ENCODE measurements at regions not wholly inside any gene's neighbourhood (a gene's known extent, or its start where the extent isn't known, plus 50 kb on each side); places are given as distances from the start of the nearest gene placed in this dataset.

DNA sequence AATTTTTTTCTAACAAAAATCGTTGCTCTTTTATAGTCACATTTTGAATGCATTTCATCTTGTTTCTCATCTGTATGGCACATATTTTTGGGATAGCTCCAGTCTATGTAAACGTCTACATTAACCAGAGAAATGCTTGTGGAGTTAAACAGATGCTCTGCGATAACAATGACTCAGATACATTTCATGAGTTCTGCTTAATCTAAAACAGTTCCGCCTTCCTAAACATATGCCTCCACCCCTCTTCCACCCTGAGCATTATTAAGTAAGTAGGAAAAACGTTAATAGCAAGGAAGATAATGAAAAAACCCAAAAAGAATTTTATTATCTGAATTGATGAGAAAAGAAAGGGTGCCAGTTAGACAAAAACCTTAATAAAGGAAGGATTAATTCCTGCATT lies 396.1 kb downstream of the TUSC7 start:
- H3K27ac ChIP-seq (ENCODE audit: low read depth, low read length) = no peak overlapping the region
- no peaks in the 10 kb centered on the region for H3K4me1 ChIP-seq (ENCODE audit: control insufficient read depth in 5 of 5, insufficient read depth in 5 of 5, low read length in 5 of 5)
- H3K36me3 ChIP-seq (ENCODE audit: control insufficient read depth in 5 of 5, insufficient read depth in 5 of 5, low read length in 5 of 5) = no peaks in the 10 kb centered on the region
- no peaks in the 10 kb centered on the region for H3K27me3 ChIP-seq (ENCODE audit: control insufficient read depth in 5 of 5, insufficient read depth in 4 of 5, low read length in 5 of 5)
- peaks cover 0 to 6% (median 0%) of the 10 kb centered on the region in 5 donors for H3K9me3 ChIP-seq (ENCODE audit: control insufficient read depth in 5 of 5, low read length in 5 of 5)
- H3K4me3 ChIP-seq (ENCODE audit: low read depth in 1 of 5, low read length in 5 of 5) = no peak overlapping the region
- no peak overlapping the region for H3K9ac ChIP-seq (ENCODE audit: low read length in 5 of 5)

DNA sequence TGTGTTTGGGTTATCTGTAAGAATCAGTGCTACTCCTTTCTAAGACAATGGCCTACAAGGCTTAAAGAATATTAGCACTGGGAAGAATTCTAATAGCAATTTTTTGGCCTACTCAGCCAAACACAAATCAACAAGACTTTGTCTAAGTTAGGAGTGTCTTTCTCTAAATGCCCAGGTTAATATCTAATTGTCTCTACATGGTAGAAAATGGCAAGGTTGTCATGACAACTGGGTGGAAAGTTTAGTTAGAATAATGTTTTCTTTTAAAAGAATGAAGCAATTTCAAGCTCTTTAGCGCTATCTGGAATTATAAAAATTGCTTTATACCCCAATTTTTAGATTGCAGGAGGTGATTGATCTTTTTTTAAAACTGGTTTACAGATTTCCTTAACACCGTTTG lies 396.8 kb downstream of the TUSC7 start:
- no peak overlapping the region for H3K27ac ChIP-seq (ENCODE audit: low read depth, low read length)

DNA sequence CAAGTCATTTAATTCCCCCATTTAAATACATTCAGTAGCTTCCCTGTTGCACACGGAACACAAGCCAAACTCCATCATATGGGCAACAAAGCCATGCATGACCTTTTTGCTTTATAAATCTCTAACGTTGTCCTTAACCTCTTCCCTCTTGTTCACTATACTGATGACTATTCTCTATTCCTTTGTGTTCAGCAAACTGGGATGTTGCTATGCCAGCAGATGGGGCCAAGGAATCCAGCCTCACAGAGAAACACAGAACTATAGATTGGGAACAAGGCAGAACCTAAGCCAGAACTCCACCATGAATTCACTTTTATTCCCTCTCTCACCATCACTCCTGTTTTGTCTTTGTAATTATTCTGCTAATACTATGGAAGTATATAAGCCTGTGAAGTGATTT lies 398.4 kb downstream of the TUSC7 start:
- peaks cover 0 to 6% (median 0%) of the 10 kb centered on the region in 5 donors for H3K9me3 ChIP-seq (ENCODE audit: control insufficient read depth in 5 of 5, low read length in 5 of 5)
- H3K36me3 ChIP-seq (ENCODE audit: control insufficient read depth in 5 of 5, insufficient read depth in 5 of 5, low read length in 5 of 5) = no peaks in the 10 kb centered on the region
- no peaks in the 10 kb centered on the region for H3K4me1 ChIP-seq (ENCODE audit: control insufficient read depth in 5 of 5, insufficient read depth in 5 of 5, low read length in 5 of 5)
- H3K4me3 ChIP-seq (ENCODE audit: low read depth in 1 of 5, low read length in 5 of 5) = no peak overlapping the region
- H3K9ac ChIP-seq (ENCODE audit: low read length in 5 of 5) = no peak overlapping the region
- H3K27me3 ChIP-seq (ENCODE audit: control insufficient read depth in 5 of 5, insufficient read depth in 4 of 5, low read length in 5 of 5) = no peaks in the 10 kb centered on the region
- H3K27ac ChIP-seq (ENCODE audit: low read depth, low read length) = no peak overlapping the region

More for the DNA sequence above, 396.8 kb downstream of the TUSC7 start:
- Histone ChIP-seq H3K9me3 (ENCODE audit: control insufficient read depth in 5 of 5, low read length in 5 of 5) (peaks cover 0 to 6% (median 0%) of the 10 kb centered on the region in 5 donors), H3K27me3 (ENCODE audit: control insufficient read depth in 5 of 5, insufficient read depth in 4 of 5, low read length in 5 of 5) (no peaks in the 10 kb centered on the region), H3K4me3 (ENCODE audit: low read depth in 1 of 5, low read length in 5 of 5) (no peak overlapping the region), H3K4me1 (ENCODE audit: control insufficient read depth in 5 of 5, insufficient read depth in 5 of 5, low read length in 5 of 5) (no peaks in the 10 kb centered on the region), H3K9ac (ENCODE audit: low read length in 5 of 5) (no peak overlapping the region), H3K36me3 (ENCODE audit: control insufficient read depth in 5 of 5, insufficient read depth in 5 of 5, low read length in 5 of 5) (no peaks in the 10 kb centered on the region)

DNA sequence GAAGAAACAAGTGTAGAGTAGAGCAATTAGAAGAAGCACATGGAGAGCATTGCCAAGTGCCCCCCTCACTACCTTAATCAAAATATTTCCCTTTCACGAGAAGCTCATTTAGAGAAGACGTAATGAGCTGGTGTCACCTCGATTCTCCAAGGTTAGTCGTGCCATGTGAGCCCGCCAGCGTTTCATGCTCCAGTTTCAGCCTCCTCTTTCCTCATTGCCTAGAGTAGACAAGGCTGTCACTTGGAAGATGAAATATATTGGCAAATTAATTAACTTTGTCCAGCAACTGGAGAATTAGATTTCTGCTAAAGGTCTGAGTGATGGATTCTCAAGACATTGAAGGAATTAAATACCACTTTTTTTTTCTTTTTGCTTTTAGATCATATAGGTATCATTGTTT lies 399.6 kb downstream of the TUSC7 start:
- Histone ChIP-seq H3K27ac (ENCODE audit: low read depth, low read length) (no peak overlapping the region), H3K9ac (ENCODE audit: low read length in 5 of 5) (no peak overlapping the region), H3K4me3 (ENCODE audit: low read depth in 1 of 5, low read length in 5 of 5) (no peak overlapping the region)

DNA sequence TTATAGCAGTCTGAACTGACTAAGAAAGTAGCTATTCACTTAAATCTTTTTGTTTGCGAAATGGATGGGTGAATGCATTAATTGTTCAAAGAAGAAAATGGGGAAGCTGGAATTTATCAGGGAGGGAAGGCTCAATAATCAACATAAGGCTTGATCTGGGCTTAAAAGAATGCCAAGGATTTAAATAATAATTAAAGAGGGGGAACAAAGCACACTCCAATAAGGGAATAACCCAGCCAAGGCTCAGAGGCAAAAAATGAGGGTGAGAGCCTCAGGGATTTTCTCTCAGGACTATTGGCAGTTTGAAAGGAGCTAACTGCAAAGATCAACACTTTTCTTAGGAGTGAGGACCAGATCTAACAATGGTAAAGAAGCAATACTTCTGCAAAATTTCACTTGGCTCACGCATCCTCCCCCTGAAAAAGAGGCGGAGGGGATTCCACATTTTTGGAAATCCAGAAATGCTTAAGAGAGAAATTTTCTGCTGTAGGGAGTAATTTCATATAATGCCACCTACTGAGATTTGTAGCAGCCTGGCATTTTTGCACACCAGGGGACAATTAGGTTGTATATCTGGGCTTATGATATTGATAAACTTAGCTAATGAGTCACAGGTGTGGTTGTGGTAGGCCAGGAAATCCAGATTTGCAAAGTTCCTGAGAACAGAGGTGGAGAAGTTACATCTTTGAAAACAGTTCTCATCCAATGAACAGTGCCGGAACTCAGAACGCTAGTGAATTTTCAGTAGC lies 405.1 kb downstream of the TUSC7 start:
- peaks cover 0 to 3% (median 0%) of the 10 kb centered on the region in 5 donors for H3K4me1 ChIP-seq (ENCODE audit: control insufficient read depth in 5 of 5, insufficient read depth in 5 of 5, low read length in 5 of 5)
- no peaks in the 10 kb centered on the region for H3K36me3 ChIP-seq (ENCODE audit: control insufficient read depth in 5 of 5, insufficient read depth in 5 of 5, low read length in 5 of 5)
- H3K9ac ChIP-seq (ENCODE audit: low read length in 5 of 5) = no peak overlapping the region
- no peaks in the 10 kb centered on the region for H3K9me3 ChIP-seq (ENCODE audit: control insufficient read depth in 5 of 5, low read length in 5 of 5)
- H3K27ac ChIP-seq (ENCODE audit: low read depth, low read length) = no peak overlapping the region
- no peaks in the 10 kb centered on the region for H3K27me3 ChIP-seq (ENCODE audit: control insufficient read depth in 5 of 5, insufficient read depth in 4 of 5, low read length in 5 of 5)
- no peak overlapping the region for H3K4me3 ChIP-seq (ENCODE audit: low read depth in 1 of 5, low read length in 5 of 5)

More for the DNA sequence above, 399.6 kb downstream of the TUSC7 start:
- Histone ChIP-seq H3K9me3 (ENCODE audit: control insufficient read depth in 5 of 5, low read length in 5 of 5) (no peaks in the 10 kb centered on the region), H3K36me3 (ENCODE audit: control insufficient read depth in 5 of 5, insufficient read depth in 5 of 5, low read length in 5 of 5) (no peaks in the 10 kb centered on the region), H3K27me3 (ENCODE audit: control insufficient read depth in 5 of 5, insufficient read depth in 4 of 5, low read length in 5 of 5) (no peaks in the 10 kb centered on the region), H3K4me1 (ENCODE audit: control insufficient read depth in 5 of 5, insufficient read depth in 5 of 5, low read length in 5 of 5) (no peaks in the 10 kb centered on the region)

DNA sequence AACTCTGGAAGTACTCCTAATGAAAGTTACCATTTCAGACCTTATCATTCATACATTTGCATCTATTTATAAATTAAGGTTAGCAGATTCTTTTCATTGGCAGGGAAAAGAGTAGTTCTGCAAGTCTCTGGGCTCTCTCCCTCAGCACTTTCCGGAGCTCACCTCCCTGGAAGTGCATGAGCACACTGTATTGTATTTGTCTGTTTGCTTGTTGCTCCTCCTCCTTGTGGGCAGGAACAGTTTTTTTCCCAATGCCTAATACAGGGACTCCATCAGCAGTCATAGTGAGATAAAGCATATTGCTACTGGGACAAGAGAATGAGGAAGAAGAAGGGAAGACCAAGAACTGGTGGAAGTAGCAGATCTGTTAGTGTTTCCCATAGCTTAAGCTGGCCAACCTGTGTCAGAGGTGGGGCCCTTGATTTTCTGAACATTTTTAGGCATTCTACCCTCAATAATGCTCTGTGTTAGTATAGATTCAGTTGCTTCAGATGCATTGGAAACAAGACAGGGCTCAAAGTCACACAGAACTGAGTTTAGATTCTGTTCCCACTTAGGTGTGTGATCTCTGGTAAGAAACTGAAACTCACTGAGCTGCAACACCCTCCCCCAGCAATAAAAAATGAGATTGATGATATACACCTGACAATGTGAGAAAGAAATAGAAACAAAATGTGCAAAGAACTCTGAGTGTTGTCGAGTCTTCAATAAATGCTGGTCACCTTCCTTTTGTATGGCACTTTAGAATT lies 407.8 kb downstream of the TUSC7 start:
- Histone ChIP-seq H3K27ac (ENCODE audit: low read depth, low read length) (no peak overlapping the region), H3K4me3 (ENCODE audit: low read depth in 1 of 5, low read length in 5 of 5) (no peak overlapping the region), H3K36me3 (ENCODE audit: control insufficient read depth in 5 of 5, insufficient read depth in 5 of 5, low read length in 5 of 5) (no peaks in the 10 kb centered on the region), H3K9me3 (ENCODE audit: control insufficient read depth in 5 of 5, low read length in 5 of 5) (no peaks in the 10 kb centered on the region), H3K9ac (ENCODE audit: low read length in 5 of 5) (no peak overlapping the region), H3K27me3 (ENCODE audit: control insufficient read depth in 5 of 5, insufficient read depth in 4 of 5, low read length in 5 of 5) (no peaks in the 10 kb centered on the region), H3K4me1 (ENCODE audit: control insufficient read depth in 5 of 5, insufficient read depth in 5 of 5, low read length in 5 of 5) (peaks cover 0 to 3% (median 0%) of the 10 kb centered on the region in 5 donors)

DNA sequence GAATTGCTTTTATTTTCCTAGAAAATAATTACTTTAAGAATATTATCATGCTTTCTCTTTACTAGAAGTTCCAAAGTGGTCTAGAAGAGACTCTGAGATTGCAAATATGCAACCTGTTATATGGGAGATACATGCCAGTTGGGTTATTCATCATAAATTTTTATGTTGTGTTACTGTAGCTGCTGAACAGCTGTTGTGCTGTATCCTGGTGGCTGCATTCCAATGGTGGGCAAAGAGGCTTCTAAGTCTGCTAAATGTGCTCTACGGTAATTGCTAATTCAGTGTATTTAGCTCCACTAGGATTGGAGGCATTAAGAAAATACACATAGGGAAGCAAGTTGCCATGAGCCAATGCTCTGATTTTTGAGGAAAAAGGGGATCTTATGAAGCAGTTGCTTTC lies 409.0 kb downstream of the TUSC7 start:
- H3K27me3 ChIP-seq (ENCODE audit: control insufficient read depth in 5 of 5, insufficient read depth in 4 of 5, low read length in 5 of 5) = no peaks in the 10 kb centered on the region
- no peak overlapping the region for H3K4me3 ChIP-seq (ENCODE audit: low read depth in 1 of 5, low read length in 5 of 5)
- peaks cover 0 to 3% (median 0%) of the 10 kb centered on the region in 5 donors for H3K4me1 ChIP-seq (ENCODE audit: control insufficient read depth in 5 of 5, insufficient read depth in 5 of 5, low read length in 5 of 5)
- no peaks in the 10 kb centered on the region for H3K9me3 ChIP-seq (ENCODE audit: control insufficient read depth in 5 of 5, low read length in 5 of 5)
- no peak overlapping the region for H3K27ac ChIP-seq (ENCODE audit: low read depth, low read length)
- no peaks in the 10 kb centered on the region for H3K36me3 ChIP-seq (ENCODE audit: control insufficient read depth in 5 of 5, insufficient read depth in 5 of 5, low read length in 5 of 5)
- no peak overlapping the region for H3K9ac ChIP-seq (ENCODE audit: low read length in 5 of 5)

DNA sequence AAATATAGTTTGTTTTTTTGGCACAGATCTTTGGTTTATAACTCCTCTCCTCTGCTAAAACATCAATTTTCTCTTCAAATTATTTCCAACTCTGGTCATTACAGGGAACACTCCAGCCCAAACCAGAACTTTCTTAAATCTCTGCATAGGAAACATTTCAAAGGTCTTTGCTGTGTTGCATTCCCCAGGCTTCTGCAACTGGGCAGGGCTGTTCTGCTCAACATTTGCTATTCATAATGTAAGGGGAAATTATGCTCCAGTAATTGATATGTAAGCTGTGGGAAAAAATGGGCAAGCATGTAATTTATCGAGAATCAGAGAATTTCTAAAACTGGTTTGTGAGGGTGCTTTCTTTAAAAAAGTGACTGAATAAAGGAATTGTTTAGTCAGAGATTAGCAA lies 410.4 kb downstream of the TUSC7 start:
- H3K9ac ChIP-seq (ENCODE audit: low read length in 5 of 5) = no peak overlapping the region
- no peak overlapping the region for H3K27ac ChIP-seq (ENCODE audit: low read depth, low read length)
- H3K4me3 ChIP-seq (ENCODE audit: low read depth in 1 of 5, low read length in 5 of 5) = no peak overlapping the region
- no peaks in the 10 kb centered on the region for H3K27me3 ChIP-seq (ENCODE audit: control insufficient read depth in 5 of 5, insufficient read depth in 4 of 5, low read length in 5 of 5)
- H3K4me1 ChIP-seq (ENCODE audit: control insufficient read depth in 5 of 5, insufficient read depth in 5 of 5, low read length in 5 of 5) = peaks cover 0 to 3% (median 0%) of the 10 kb centered on the region in 5 donors
- H3K36me3 ChIP-seq (ENCODE audit: control insufficient read depth in 5 of 5, insufficient read depth in 5 of 5, low read length in 5 of 5) = no peaks in the 10 kb centered on the region
- no peaks in the 10 kb centered on the region for H3K9me3 ChIP-seq (ENCODE audit: control insufficient read depth in 5 of 5, low read length in 5 of 5)

DNA sequence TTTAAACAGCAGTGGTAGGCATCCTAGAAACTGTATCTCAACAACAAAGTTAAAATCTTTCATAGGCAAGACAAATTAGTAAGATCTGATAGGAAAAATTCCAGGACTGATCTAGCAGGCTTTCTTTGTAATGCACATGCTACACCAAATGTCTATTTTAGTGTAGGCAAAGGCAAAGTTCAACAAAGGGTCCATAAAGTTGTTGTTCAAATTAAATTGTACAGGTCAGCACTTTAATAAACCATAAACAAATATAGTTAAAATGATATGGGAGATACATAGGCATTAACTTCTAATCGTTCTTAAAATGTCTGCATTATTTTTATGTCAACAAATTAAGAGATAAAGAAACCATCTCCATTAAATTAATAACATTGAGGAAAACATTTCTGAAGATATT lies 413.0 kb downstream of the TUSC7 start:
- no peaks in the 10 kb centered on the region for H3K36me3 ChIP-seq (ENCODE audit: control insufficient read depth in 5 of 5, insufficient read depth in 5 of 5, low read length in 5 of 5)
- H3K4me1 ChIP-seq (ENCODE audit: control insufficient read depth in 5 of 5, insufficient read depth in 5 of 5, low read length in 5 of 5) = peaks cover 0 to 3% (median 0%) of the 10 kb centered on the region in 5 donors
- no peak overlapping the region for H3K27ac ChIP-seq (ENCODE audit: low read depth, low read length)
- H3K9me3 ChIP-seq (ENCODE audit: control insufficient read depth in 5 of 5, low read length in 5 of 5) = no peaks in the 10 kb centered on the region
- no peaks in the 10 kb centered on the region for H3K27me3 ChIP-seq (ENCODE audit: control insufficient read depth in 5 of 5, insufficient read depth in 4 of 5, low read length in 5 of 5)
- H3K9ac ChIP-seq (ENCODE audit: low read length in 5 of 5) = no peak overlapping the region
- H3K4me3 ChIP-seq (ENCODE audit: low read depth in 1 of 5, low read length in 5 of 5) = no peak overlapping the region

DNA sequence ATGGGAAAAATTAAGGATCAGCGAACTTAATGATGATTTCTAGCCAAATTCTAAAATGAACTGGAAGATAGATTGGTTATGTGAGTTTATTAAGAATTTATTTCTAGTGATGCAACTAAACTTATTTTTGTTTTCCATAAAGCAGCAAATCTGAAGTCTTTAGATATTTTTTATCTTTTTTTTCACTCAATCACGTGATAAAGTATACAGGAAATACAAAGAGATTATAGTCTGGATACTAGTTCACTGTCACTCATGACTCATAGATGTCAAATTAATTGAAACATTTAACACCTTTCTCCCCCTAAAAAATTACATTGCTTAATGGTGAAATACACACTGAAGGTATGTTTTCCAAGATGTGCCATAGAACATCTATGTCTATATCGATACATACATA lies 416.9 kb downstream of the TUSC7 start:
- Histone ChIP-seq H3K4me1 (ENCODE audit: control insufficient read depth in 5 of 5, insufficient read depth in 5 of 5, low read length in 5 of 5) (peaks cover 0 to 7% (median 4%) of the 10 kb centered on the region in 5 donors), H3K9ac (ENCODE audit: low read length in 5 of 5) (no peak overlapping the region), H3K27ac (ENCODE audit: low read depth, low read length) (no peak overlapping the region), H3K36me3 (ENCODE audit: control insufficient read depth in 5 of 5, insufficient read depth in 5 of 5, low read length in 5 of 5) (no peaks in the 10 kb centered on the region), H3K9me3 (ENCODE audit: control insufficient read depth in 5 of 5, low read length in 5 of 5) (no peaks in the 10 kb centered on the region), H3K4me3 (ENCODE audit: low read depth in 1 of 5, low read length in 5 of 5) (no peak overlapping the region), H3K27me3 (ENCODE audit: control insufficient read depth in 5 of 5, insufficient read depth in 4 of 5, low read length in 5 of 5) (no peaks in the 10 kb centered on the region)

Measured in subcutaneous abdominal adipose tissue (tissue), 5 donors.